Keratinocyte (primary cell): ENCODE measurements at regions not wholly inside any gene's neighbourhood (a gene's known extent, or its start where the extent isn't known, plus 50 kb on each side); places are given as distances from the start of the nearest gene placed in this dataset.

Experiments
- DNase-seq: peaks from one replicate; pipeline ENCODE4 v3.0.0-alpha.2; 2011; ENCODE audit warnings: low read depth, missing footprints, low spot score
- FAIRE-seq: peaks from 2 replicates; lab custom pipeline; 2011; peaks lifted over from hg19 to GRCh38; lab: Jason Lieb, UNC
- H2AFZ ChIP-seq: 2 replicates; pipeline ENCODE4 v1.6.0; 2012; ENCODE audit warnings: low read length, control low read depth, inconsistent platforms; ENCODE audit not compliant: control insufficient read depth
- H3K27ac ChIP-seq: 2 replicates; pipeline ENCODE4 v1.5.1; 2011; ENCODE audit warnings: low read length; ENCODE audit not compliant: control insufficient read depth, insufficient read depth
- H3K27me3 ChIP-seq: 3 replicates; pipeline ENCODE4 v1.6.0; 2011; ENCODE audit warnings: low read length; ENCODE audit not compliant: control insufficient read depth, insufficient read depth; ENCODE audit errors: extremely low read depth
- H3K36me3 ChIP-seq, 2 experiments: 2 replicates in 1 of 2; 3 replicates in 1 of 2; pipeline ENCODE4 v1.5.1; 2011; ENCODE audit warnings: low read length in 2 of 2, mild to moderate bottlenecking in 1 of 2; ENCODE audit not compliant: control insufficient read depth in 2 of 2, insufficient read depth in 2 of 2; ENCODE audit errors: extremely low read depth in 1 of 2
- H3K4me1 ChIP-seq: 3 replicates; pipeline ENCODE4 v1.5.1; 2011; ENCODE audit warnings: low read length; ENCODE audit not compliant: control insufficient read depth, insufficient read depth; ENCODE audit errors: extremely low read depth
- H3K4me2 ChIP-seq: 3 replicates; pipeline ENCODE4 v1.6.0; 2011; ENCODE audit warnings: low read depth, low read length; ENCODE audit not compliant: control insufficient read depth, insufficient read depth; ENCODE audit errors: extremely low read depth
- H3K4me3 ChIP-seq, 3 experiments: fragments of 200-600 bp in 1 of 3; sonication (generic) in 1 of 3; 2 replicates in 2 of 3; 3 replicates in 1 of 3; pipeline ENCODE4 v1.5.1; 2011 to 2016; ENCODE audit warnings: low read length in 3 of 3, mild to moderate bottlenecking in 3 of 3, control low read depth in 2 of 3, inconsistent platforms in 1 of 3, low read depth in 1 of 3, mixed read lengths in 1 of 3, mixed run types in 1 of 3, moderate library complexity in 1 of 3; ENCODE audit not compliant: control insufficient read depth in 2 of 3, insufficient read depth in 2 of 3; ENCODE audit errors: extremely low read depth in 1 of 3
- H3K79me2 ChIP-seq: 2 replicates; pipeline ENCODE4 v1.6.0; 2012; ENCODE audit warnings: low read length; ENCODE audit not compliant: control insufficient read depth, insufficient read depth
- H3K9ac ChIP-seq: 3 replicates; pipeline ENCODE4 v1.6.0; 2011; ENCODE audit warnings: low read length; ENCODE audit not compliant: control insufficient read depth, insufficient read depth; ENCODE audit errors: extremely low read depth
- H3K9me1 ChIP-seq: 3 replicates; pipeline ENCODE4 v1.6.0; 2011; ENCODE audit warnings: low read length; ENCODE audit not compliant: control insufficient read depth, insufficient read depth; ENCODE audit errors: extremely low read depth
- H3K9me3 ChIP-seq: 2 replicates; pipeline ENCODE4 v1.5.1; 2012; ENCODE audit warnings: low read depth, low read length; ENCODE audit not compliant: control insufficient read depth
- H4K20me1 ChIP-seq: 3 replicates; pipeline ENCODE4 v1.6.0; 2011; ENCODE audit warnings: low read length; ENCODE audit not compliant: control insufficient read depth, insufficient read depth; ENCODE audit errors: extremely low read depth
- CTCF ChIP-seq, 3 experiments: IDR thresholded peaks in 1 of 3; conservative IDR thresholded peaks in 1 of 3; optimal IDR thresholded peaks in 1 of 3; 2 replicates in 2 of 3; 3 replicates in 1 of 3; pipeline versions ENCODE3 to v1.5.1; 2011; ENCODE audit warnings: low read length in 3 of 3, mild to moderate bottlenecking in 3 of 3, moderate library complexity in 2 of 3, control low read depth in 1 of 3, inconsistent platforms in 1 of 3; ENCODE audit not compliant: insufficient read depth in 2 of 3; ENCODE audit errors: extremely low read depth in 1 of 3
- EZH2 ChIP-seq: IDR thresholded peaks from one replicate; pipeline ENCODE4 v1.6.1; 2012; ENCODE audit warnings: inconsistent platforms, mild to moderate bottlenecking, low read length, moderate library complexity
- dilution Hi-C: fragments of 300-500 bp; cut with MboI; formaldehyde crosslinking; loops from one replicate; pipeline ENCODE4 v1.7.0; 2020; ENCODE audit warnings: low sequenced_read_pairs; ENCODE audit not compliant: extremely low pct_ligation_motif_present

- Histone ChIP-seq H3K79me2 (no peaks in the 10 kb centered on the region), H3K4me2 (no peak overlapping the region), H3K9me1 (no peaks in the 10 kb centered on the region), H3K9me3 (peaks cover 2% of the 10 kb centered on the region), H2AFZ (no peak overlapping the region), H3K4me3 (no peak overlapping the region), H3K27ac (no peak overlapping the region), H3K4me1 (no peaks in the 10 kb centered on the region), H3K9ac (no peak overlapping the region), H3K27me3 (no peaks in the 10 kb centered on the region), H3K36me3 (no peaks in the 10 kb centered on the region), H4K20me1 (no peaks in the 10 kb centered on the region)
- DNase-seq (no peak), FAIRE-seq (no peak)
- TF ChIP-seq CTCF (optimal IDR thresholded peaks at IDR 0.05 in 1 of 3, IDR thresholded peaks at IDR 0.05 in 1 of 3, conservative IDR thresholded peaks at IDR 0.05 in 1 of 3; ENCODE audit: extremely low read depth in 1 of 3, insufficient read depth in 2 of 3, low read length in 3 of 3) (no peak), EZH2 (no peak)
- dilution Hi-C loops, result no loop called here
These were observed 199.2 kb downstream of the TBXT start for GRCh38 chr6:165968408-165968807.

GRCh38 chr6:165967810-165968407 lies 199.7 kb downstream of the TBXT start:
- DNase-seq, result no peak
- H4K20me1 ChIP-seq, result no peaks in the 10 kb centered on the region
- no peak for TF ChIP-seq CTCF (optimal IDR thresholded peaks at IDR 0.05 in 1 of 3, IDR thresholded peaks at IDR 0.05 in 1 of 3, conservative IDR thresholded peaks at IDR 0.05 in 1 of 3; ENCODE audit: extremely low read depth in 1 of 3, insufficient read depth in 2 of 3, low read length in 3 of 3)
- no peak for TF ChIP-seq EZH2
- peaks cover 2% of the 10 kb centered on the region for H3K9me3 ChIP-seq
- no peak overlapping the region for H3K4me2 ChIP-seq
- no peaks in the 10 kb centered on the region for H3K79me2 ChIP-seq
- H3K27ac ChIP-seq, result no peak overlapping the region
- no peak overlapping the region for H2AFZ ChIP-seq
- no peaks in the 10 kb centered on the region for H3K27me3 ChIP-seq
- H3K4me1 ChIP-seq, result no peaks in the 10 kb centered on the region
- no peak overlapping the region for H3K4me3 ChIP-seq
- H3K36me3 ChIP-seq, result no peaks in the 10 kb centered on the region
- no peak overlapping the region for H3K9ac ChIP-seq
- no peaks in the 10 kb centered on the region for H3K9me1 ChIP-seq
- dilution Hi-C loops, result no loop called here
- no peak for FAIRE-seq
